Activated CD8-positive, alpha-beta T cell treated with anti-CD3 and anti-CD28 coated beads for 36 hours (primary cell): ENCODE measurements at regions not wholly inside any gene's neighbourhood (a gene's known extent, or its start where the extent isn't known, plus 50 kb on each side); places are given as distances from the start of the nearest gene placed in this dataset.

Experiments
- ATAC-seq: fragments of 200-7000 bp; cut with Tn5 transposase; one replicate; pipeline ENCODE4 v1.10.0; 2021; ENCODE audit warnings: mild to moderate bottlenecking, moderate library complexity
- CTCF ChIA-PET: fragments of 350-600 bp; sonication (Branson Sonifier 250); formaldehyde crosslinking; loops from one replicate; lab custom pipeline; 2021; ENCODE audit warnings: antibody characterized with exemption; lab: Charles Lee
- POLR2A ChIA-PET: fragments of 350-600 bp; sonication (Branson Sonifier 250); formaldehyde crosslinking; loops from one replicate; lab custom pipeline; 2021; ENCODE audit warnings: antibody characterized with exemption; lab: Charles Lee
- DNase-seq: peaks from one replicate; pipeline ENCODE4 v3.0.0-alpha.2; 2020
- H3K27ac Mint-ChIP-seq: one replicate; pipeline ENCODE4 v1.8.0; 2021; ENCODE audit warnings: mild to moderate bottlenecking, mixed read lengths
- H3K27me3 Mint-ChIP-seq: one replicate; pipeline ENCODE4 v1.8.0; 2021; ENCODE audit warnings: mixed read lengths
- H3K36me3 Mint-ChIP-seq: one replicate; pipeline ENCODE4 v1.8.0; 2021; ENCODE audit warnings: low read depth, mixed read lengths
- H3K4me1 Mint-ChIP-seq: one replicate; pipeline ENCODE4 v1.8.0; 2021; ENCODE audit warnings: low read depth, mixed read lengths
- H3K4me3 Mint-ChIP-seq: one replicate; pipeline ENCODE4 v1.8.0; 2021; ENCODE audit warnings: mild to moderate bottlenecking, moderate library complexity, mixed read lengths
- H3K9me3 Mint-ChIP-seq: one replicate; pipeline ENCODE4 v1.8.0; 2021; ENCODE audit warnings: mixed read lengths
- intact Hi-C: fragments of 100-400 bp; cut with micrococcal nuclease; formaldehyde crosslinking; loops from one replicate; pipeline ENCODE4 v1.10.0; 2022
- TF ChIP-seq, protein P1 (sequence below): fragments of 200-600 bp; IDR thresholded peaks from one replicate; pipeline ENCODE4 v1.8.0; 2022; ENCODE audit warnings: antibody characterized with exemption, mild to moderate bottlenecking

DNA sequence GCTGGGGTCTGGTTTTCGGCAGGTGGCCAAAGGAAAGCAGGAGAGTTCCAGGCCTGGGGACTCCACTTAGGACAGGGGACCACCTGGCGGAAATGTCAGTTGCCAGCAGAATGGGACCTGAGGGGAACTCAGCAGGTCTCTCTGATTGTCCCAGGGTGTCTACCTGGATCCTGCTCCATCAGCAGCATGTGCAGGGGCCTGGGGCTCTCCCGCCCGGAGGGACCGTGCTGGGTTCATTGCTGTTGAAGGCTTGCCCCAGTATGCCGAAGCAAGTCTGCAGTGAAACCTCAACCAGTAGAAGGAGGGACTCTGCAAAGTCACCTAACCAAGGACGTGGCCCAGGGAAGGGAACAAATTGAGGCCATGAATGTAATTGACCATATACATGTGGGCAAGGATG is 506.5 kb upstream of the MKI67 start:
- CTCF ChIA-PET = no interaction called here
- POLR2A ChIA-PET = no interaction called here
- Mint-ChIP-seq H3K4me3 (no peak overlapping the region), H3K27me3 (peaks cover 2% of the 10 kb centered on the region), H3K27ac (no peak overlapping the region), H3K9me3 (no peaks in the 10 kb centered on the region), H3K4me1 (no peaks in the 10 kb centered on the region), H3K36me3 (no peaks in the 10 kb centered on the region)
- TF ChIP-seq, protein P1, sequence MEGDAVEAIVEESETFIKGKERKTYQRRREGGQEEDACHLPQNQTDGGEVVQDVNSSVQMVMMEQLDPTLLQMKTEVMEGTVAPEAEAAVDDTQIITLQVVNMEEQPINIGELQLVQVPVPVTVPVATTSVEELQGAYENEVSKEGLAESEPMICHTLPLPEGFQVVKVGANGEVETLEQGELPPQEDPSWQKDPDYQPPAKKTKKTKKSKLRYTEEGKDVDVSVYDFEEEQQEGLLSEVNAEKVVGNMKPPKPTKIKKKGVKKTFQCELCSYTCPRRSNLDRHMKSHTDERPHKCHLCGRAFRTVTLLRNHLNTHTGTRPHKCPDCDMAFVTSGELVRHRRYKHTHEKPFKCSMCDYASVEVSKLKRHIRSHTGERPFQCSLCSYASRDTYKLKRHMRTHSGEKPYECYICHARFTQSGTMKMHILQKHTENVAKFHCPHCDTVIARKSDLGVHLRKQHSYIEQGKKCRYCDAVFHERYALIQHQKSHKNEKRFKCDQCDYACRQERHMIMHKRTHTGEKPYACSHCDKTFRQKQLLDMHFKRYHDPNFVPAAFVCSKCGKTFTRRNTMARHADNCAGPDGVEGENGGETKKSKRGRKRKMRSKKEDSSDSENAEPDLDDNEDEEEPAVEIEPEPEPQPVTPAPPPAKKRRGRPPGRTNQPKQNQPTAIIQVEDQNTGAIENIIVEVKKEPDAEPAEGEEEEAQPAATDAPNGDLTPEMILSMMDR = no peak
- intact Hi-C loops = no loop called here
- DNase-seq (no peak), ATAC-seq (no peak)

DNA sequence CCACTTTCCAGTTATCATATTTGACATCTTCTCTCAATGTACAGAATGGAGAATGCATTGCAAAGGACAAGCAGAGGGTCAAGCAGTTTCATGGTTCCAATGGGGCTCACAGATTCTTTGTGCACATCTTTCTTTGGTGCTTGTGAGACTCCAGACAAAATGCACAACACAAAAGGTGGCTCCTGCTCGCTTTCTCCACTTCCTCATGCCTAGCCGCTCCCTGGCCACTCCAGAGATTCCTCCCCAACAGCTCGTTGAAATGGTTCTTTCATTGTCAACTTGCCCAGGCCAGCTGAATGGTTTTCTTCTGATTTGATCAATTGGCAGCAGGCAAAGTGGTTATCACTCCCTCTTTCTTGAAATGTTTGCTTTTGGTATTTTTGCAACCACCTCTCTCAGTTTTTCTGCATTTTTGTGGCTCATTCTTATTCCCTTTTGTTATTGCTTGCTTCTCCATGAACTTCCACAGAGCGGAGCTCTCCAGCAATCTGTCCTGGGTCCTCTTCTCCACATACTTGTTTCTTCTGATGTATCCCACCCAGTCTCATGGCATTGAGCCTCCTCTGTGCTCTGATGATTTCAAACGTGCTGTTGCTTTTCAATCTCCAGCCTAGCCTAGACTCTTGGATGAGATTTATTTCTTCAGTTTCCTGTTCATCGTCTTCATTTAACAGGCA is 507.8 kb upstream of the MKI67 start:
- H3K27me3 Mint-ChIP-seq = peaks cover 2% of the 10 kb centered on the region
- POLR2A ChIA-PET = no interaction called here
- no peak overlapping the region for H3K4me3 Mint-ChIP-seq
- TF ChIP-seq, protein P1 = no peak
- intact Hi-C loops = no loop called here
- no peak for ATAC-seq
- no peak for DNase-seq
- H3K27ac Mint-ChIP-seq = no peak overlapping the region
- H3K9me3 Mint-ChIP-seq = no peaks in the 10 kb centered on the region
- H3K36me3 Mint-ChIP-seq = no peaks in the 10 kb centered on the region
- CTCF ChIA-PET = no interaction called here
- H3K4me1 Mint-ChIP-seq = no peaks in the 10 kb centered on the region

- intact Hi-C loops = no loop called here
- CTCF ChIA-PET = no interaction called here
- no peaks in the 10 kb centered on the region for H3K9me3 Mint-ChIP-seq
- TF ChIP-seq, protein P1 = no peak
- H3K27ac Mint-ChIP-seq = no peak overlapping the region
- no peaks in the 10 kb centered on the region for H3K36me3 Mint-ChIP-seq
- POLR2A ChIA-PET = no interaction called here
- no peaks in the 10 kb centered on the region for H3K4me1 Mint-ChIP-seq
- H3K27me3 Mint-ChIP-seq = no peaks in the 10 kb centered on the region
- DNase-seq = no peak
- no peak overlapping the region for H3K4me3 Mint-ChIP-seq
- no peak for ATAC-seq
These were observed 515.8 kb upstream of the MKI67 start for GRCh38 chr10:128642023-128642422.

DNA sequence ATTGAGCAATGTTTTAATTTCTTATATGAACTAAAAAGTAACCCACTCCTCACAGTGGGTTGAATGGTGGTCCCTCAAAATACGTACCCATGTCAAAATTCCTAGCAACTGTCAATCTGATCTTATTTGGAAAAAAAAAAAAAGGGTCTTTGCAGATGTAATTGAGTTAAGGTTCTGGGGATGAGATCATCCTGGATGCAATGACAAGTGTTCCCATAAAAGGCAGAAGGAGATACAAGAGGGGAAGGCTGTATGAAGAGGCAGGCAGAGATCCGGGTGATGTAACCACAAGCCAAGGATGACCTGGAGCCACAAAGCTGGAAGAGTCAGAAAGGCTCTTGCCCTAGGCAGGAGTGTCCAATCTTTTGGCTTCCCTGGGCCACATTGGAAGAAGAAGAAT is 516.3 kb upstream of the MKI67 start:
- ChIA-PET POLR2A (no interaction called here), CTCF (no interaction called here)
- Mint-ChIP-seq H3K36me3 (no peaks in the 10 kb centered on the region), H3K27me3 (no peaks in the 10 kb centered on the region), H3K9me3 (no peaks in the 10 kb centered on the region), H3K4me1 (no peaks in the 10 kb centered on the region), H3K4me3 (no peak overlapping the region), H3K27ac (no peak overlapping the region)
- ATAC-seq (no peak), DNase-seq (no peak)
- intact Hi-C loops = no loop called here
- TF ChIP-seq, protein P1 = no peak

GRCh38 chr10:128643658-128644057 is 517.4 kb upstream of the MKI67 start:
- no peak for ATAC-seq
- Mint-ChIP-seq H3K4me3 (no peak overlapping the region), H3K9me3 (no peaks in the 10 kb centered on the region), H3K27me3 (no peaks in the 10 kb centered on the region), H3K36me3 (no peaks in the 10 kb centered on the region), H3K4me1 (no peaks in the 10 kb centered on the region), H3K27ac (no peak overlapping the region)
- DNase-seq = no peak
- TF ChIP-seq, protein P1 = no peak
- ChIA-PET CTCF (no interaction called here), POLR2A (no interaction called here)
- intact Hi-C loops = no loop called here
